ENCODE measurements at regions not wholly inside any gene's neighbourhood (a gene's known extent, or its start where the extent isn't known, plus 50 kb on each side); places are given as distances from the start of the nearest gene placed in this dataset.
"Not testable (repeated sequence)": the region's sequence is repeated elsewhere in the genome, so short reads cannot be mapped to it uniquely, and the experiment has no call there.

DNA sequence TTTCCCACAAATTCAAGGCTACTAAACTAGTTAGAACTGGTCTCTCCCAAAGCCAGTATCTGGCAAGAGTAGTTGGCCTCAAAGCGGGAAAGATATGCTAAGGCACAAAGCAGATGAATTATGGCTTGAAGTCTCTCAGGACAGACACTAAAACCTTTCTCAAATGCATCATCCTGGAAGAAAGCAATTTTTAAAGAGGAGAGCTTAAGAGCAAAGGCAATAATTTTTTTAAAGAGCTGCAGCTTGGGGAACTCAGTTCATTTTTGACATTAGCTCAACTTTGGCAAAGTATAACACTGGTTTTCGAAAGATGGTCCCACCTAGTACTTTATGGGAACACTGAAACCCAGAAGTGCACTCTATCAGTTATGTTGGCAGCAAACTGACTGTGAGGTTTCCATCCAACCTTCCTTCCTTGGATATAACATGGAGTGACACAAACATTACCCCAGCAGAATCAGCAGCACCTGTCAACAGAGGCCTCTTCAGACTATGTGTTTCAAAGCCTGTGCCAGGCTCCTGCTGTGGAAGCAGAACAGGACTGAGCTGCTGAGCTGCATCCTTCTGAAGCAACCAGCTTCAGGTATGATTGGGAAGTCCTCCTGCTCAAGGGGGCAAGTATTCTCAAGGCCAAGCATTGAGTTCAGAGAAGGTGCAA is 852.3 kb upstream of the HS3ST5 start:
- no peak overlapping the region for H2BK5ac ChIP-seq (ENCODE audit: low read depth, low read length, poor library complexity)
- WGBS (ENCODE audit: extremely low coverage, insufficient coverage, insufficient read length), result no CpG with 5 or more reads among the region's 2 CpGs
- H3K9ac ChIP-seq (ENCODE audit: low read length), result no peak overlapping the region
- H2AK5ac ChIP-seq (ENCODE audit: low read length), result no peak overlapping the region
- no peaks in the 10 kb centered on the region for H3K79me1 ChIP-seq (ENCODE audit: low read length)
- H4K91ac ChIP-seq (ENCODE audit: low read depth, low read length), result no peak overlapping the region
- H4K12ac ChIP-seq (ENCODE audit: low read depth, low read length), result no peak overlapping the region
- H3K4me2 ChIP-seq (ENCODE audit: low read length), result no peak overlapping the region
- H2AFZ ChIP-seq (ENCODE audit: insufficient read depth, low read length, poor library complexity), result no peak overlapping the region
- H3K18ac ChIP-seq (ENCODE audit: low read length), result no peak overlapping the region
- H3K9me3 ChIP-seq (ENCODE audit: insufficient read depth, low read depth, low read length), result peaks cover 5% of the 10 kb centered on the region
- no peak overlapping the region for H3K27ac ChIP-seq (ENCODE audit: low read depth, low read length)
- no peak overlapping the region for H3K23ac ChIP-seq (ENCODE audit: low read length)
- no peak overlapping the region for H3K4me3 ChIP-seq (ENCODE audit: low read depth, low read length)
- DNase-seq, result no peak
- no peak overlapping the region for H2BK120ac ChIP-seq (ENCODE audit: insufficient read depth, low read length, poor library complexity)
- no peak overlapping the region for H3K14ac ChIP-seq (ENCODE audit: low read length)
- no peak overlapping the region for H3K4ac ChIP-seq (ENCODE audit: low read depth, low read length)
- H3K79me2 ChIP-seq (ENCODE audit: control insufficient read depth, insufficient read depth, low read length, poor library complexity), result no peaks in the 10 kb centered on the region
- H3K36me3 ChIP-seq (ENCODE audit: control insufficient read depth in 1 of 2, insufficient read depth in 2 of 2, low read length in 2 of 2), result no peaks in the 10 kb centered on the region
- no peaks in the 10 kb centered on the region for H3K4me1 ChIP-seq (ENCODE audit: control insufficient read depth in 1 of 2, insufficient read depth in 2 of 2, low read length in 2 of 2)
- H4K8ac ChIP-seq (ENCODE audit: low read depth, low read length), result no peak overlapping the region
- no peaks in the 10 kb centered on the region for H3K27me3 ChIP-seq (ENCODE audit: insufficient read depth, low read length)
- H2BK12ac ChIP-seq (ENCODE audit: low read length), result no peak overlapping the region

GRCh38 chr6:115191989-115192388 is 849.2 kb upstream of the HS3ST5 start:
- Histone ChIP-seq H2BK120ac (ENCODE audit: insufficient read depth, low read length, poor library complexity) (no peak overlapping the region), H3K14ac (ENCODE audit: low read length) (no peak overlapping the region), H2BK5ac (ENCODE audit: low read depth, low read length, poor library complexity) (no peak overlapping the region), H2AK5ac (ENCODE audit: low read length) (no peak overlapping the region), H2AFZ (ENCODE audit: insufficient read depth, low read length, poor library complexity) (no peak overlapping the region), H4K8ac (ENCODE audit: low read depth, low read length) (no peak overlapping the region), H3K4ac (ENCODE audit: low read depth, low read length) (no peak overlapping the region), H3K9ac (ENCODE audit: low read length) (no peak overlapping the region), H3K9me3 (ENCODE audit: insufficient read depth, low read depth, low read length) (no peaks in the 10 kb centered on the region), H3K79me2 (ENCODE audit: control insufficient read depth, insufficient read depth, low read length, poor library complexity) (no peaks in the 10 kb centered on the region), H3K27ac (ENCODE audit: low read depth, low read length) (no peak overlapping the region), H2BK12ac (ENCODE audit: low read length) (no peak overlapping the region), H3K79me1 (ENCODE audit: low read length) (no peaks in the 10 kb centered on the region), H4K12ac (ENCODE audit: low read depth, low read length) (no peak overlapping the region), H3K23ac (ENCODE audit: low read length) (no peak overlapping the region), H3K4me1 (ENCODE audit: control insufficient read depth in 1 of 2, insufficient read depth in 2 of 2, low read length in 2 of 2) (no peaks in the 10 kb centered on the region), H3K4me3 (ENCODE audit: low read depth, low read length) (no peak overlapping the region), H3K36me3 (ENCODE audit: control insufficient read depth in 1 of 2, insufficient read depth in 2 of 2, low read length in 2 of 2) (no peaks in the 10 kb centered on the region), H3K18ac (ENCODE audit: low read length) (no peak overlapping the region), H3K27me3 (ENCODE audit: insufficient read depth, low read length) (no peaks in the 10 kb centered on the region), H3K4me2 (ENCODE audit: low read length) (no peak overlapping the region), H4K91ac (ENCODE audit: low read depth, low read length) (no peak overlapping the region)
- no CpG with 5 or more reads among the region's 1 CpG for WGBS (ENCODE audit: extremely low coverage, insufficient coverage, insufficient read length)
- DNase-seq, result no peak

DNA sequence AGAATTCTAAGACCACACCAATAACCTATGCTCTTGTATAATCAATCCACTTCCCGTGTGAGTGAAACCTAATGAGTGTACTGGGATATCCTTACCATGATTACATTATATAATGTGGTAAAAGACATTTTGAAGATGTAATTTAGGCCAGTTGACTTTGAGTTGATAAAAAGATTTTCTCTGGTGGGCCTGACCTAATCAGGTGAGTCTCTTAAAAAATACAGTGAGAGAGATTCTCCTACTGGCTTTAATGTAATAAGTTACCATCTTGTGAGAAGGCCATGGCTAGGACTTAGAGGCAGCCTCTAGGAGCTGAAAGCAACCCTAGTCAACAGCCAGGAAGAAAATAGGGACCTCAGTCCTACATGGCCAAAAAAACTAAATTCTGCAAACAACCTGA is 847.7 kb upstream of the HS3ST5 start:
- no peaks in the 10 kb centered on the region for H3K36me3 ChIP-seq (ENCODE audit: control insufficient read depth in 1 of 2, insufficient read depth in 2 of 2, low read length in 2 of 2)
- H3K9me3 ChIP-seq (ENCODE audit: insufficient read depth, low read depth, low read length), result no peaks in the 10 kb centered on the region
- H4K91ac ChIP-seq (ENCODE audit: low read depth, low read length), result no peak overlapping the region
- no peaks in the 10 kb centered on the region for H3K27me3 ChIP-seq (ENCODE audit: insufficient read depth, low read length)
- H3K4me3 ChIP-seq (ENCODE audit: low read depth, low read length), result no peak overlapping the region
- no peak overlapping the region for H4K12ac ChIP-seq (ENCODE audit: low read depth, low read length)
- H2BK120ac ChIP-seq (ENCODE audit: insufficient read depth, low read length, poor library complexity), result no peak overlapping the region
- no peaks in the 10 kb centered on the region for H3K4me1 ChIP-seq (ENCODE audit: control insufficient read depth in 1 of 2, insufficient read depth in 2 of 2, low read length in 2 of 2)
- no peak overlapping the region for H3K27ac ChIP-seq (ENCODE audit: low read depth, low read length)
- H3K4me2 ChIP-seq (ENCODE audit: low read length), result no peak overlapping the region
- no CpG with 5 or more reads among the region's 1 CpG for WGBS (ENCODE audit: extremely low coverage, insufficient coverage, insufficient read length)
- no peak overlapping the region for H2BK12ac ChIP-seq (ENCODE audit: low read length)
- H2AFZ ChIP-seq (ENCODE audit: insufficient read depth, low read length, poor library complexity), result no peak overlapping the region
- H3K18ac ChIP-seq (ENCODE audit: low read length), result no peak overlapping the region
- H2AK5ac ChIP-seq (ENCODE audit: low read length), result no peak overlapping the region
- no peak overlapping the region for H3K9ac ChIP-seq (ENCODE audit: low read length)
- H3K23ac ChIP-seq (ENCODE audit: low read length), result no peak overlapping the region
- H3K4ac ChIP-seq (ENCODE audit: low read depth, low read length), result no peak overlapping the region
- DNase-seq, result no peak
- H2BK5ac ChIP-seq (ENCODE audit: low read depth, low read length, poor library complexity), result no peak overlapping the region
- no peak overlapping the region for H4K8ac ChIP-seq (ENCODE audit: low read depth, low read length)
- no peak overlapping the region for H3K14ac ChIP-seq (ENCODE audit: low read length)
- H3K79me2 ChIP-seq (ENCODE audit: control insufficient read depth, insufficient read depth, low read length, poor library complexity), result no peaks in the 10 kb centered on the region
- H3K79me1 ChIP-seq (ENCODE audit: low read length), result no peaks in the 10 kb centered on the region

DNA sequence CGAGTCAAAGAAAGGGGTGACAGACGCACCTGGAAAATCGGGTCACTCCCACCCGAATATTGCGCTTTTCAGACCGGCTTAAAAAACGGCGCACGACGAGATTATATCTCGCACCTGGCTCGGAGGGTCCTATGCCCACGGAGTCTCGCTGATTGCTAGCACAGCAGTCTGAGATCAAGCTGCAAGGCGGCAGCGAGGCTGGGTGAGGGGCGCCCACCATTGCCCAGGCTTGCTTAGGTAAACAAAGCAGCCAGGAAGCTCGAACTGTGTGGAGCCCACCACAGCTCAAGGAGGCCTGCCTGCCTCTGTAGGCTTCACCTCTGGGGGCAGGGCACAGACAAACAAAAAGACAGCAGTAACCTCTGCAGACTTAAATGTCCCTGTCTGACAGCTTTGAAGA is 832.6 kb upstream of the HS3ST5 start:
- not testable (repeated sequence) for H3K36me3 ChIP-seq (ENCODE audit: control insufficient read depth in 1 of 2, insufficient read depth in 2 of 2, low read length in 2 of 2); H3K27me3 ChIP-seq (ENCODE audit: insufficient read depth, low read length); H3K14ac ChIP-seq (ENCODE audit: low read length); H2AFZ ChIP-seq (ENCODE audit: insufficient read depth, low read length, poor library complexity); H3K4me2 ChIP-seq (ENCODE audit: low read length); H2AK5ac ChIP-seq (ENCODE audit: low read length); H4K91ac ChIP-seq (ENCODE audit: low read depth, low read length); H3K4me3 ChIP-seq (ENCODE audit: low read depth, low read length); H3K4ac ChIP-seq (ENCODE audit: low read depth, low read length); H3K79me1 ChIP-seq (ENCODE audit: low read length); DNase-seq; H2BK12ac ChIP-seq (ENCODE audit: low read length); H3K9ac ChIP-seq (ENCODE audit: low read length); H3K23ac ChIP-seq (ENCODE audit: low read length); H2BK120ac ChIP-seq (ENCODE audit: insufficient read depth, low read length, poor library complexity); H3K18ac ChIP-seq (ENCODE audit: low read length); H4K12ac ChIP-seq (ENCODE audit: low read depth, low read length); H4K8ac ChIP-seq (ENCODE audit: low read depth, low read length); H3K27ac ChIP-seq (ENCODE audit: low read depth, low read length); H2BK5ac ChIP-seq (ENCODE audit: low read depth, low read length, poor library complexity); H3K79me2 ChIP-seq (ENCODE audit: control insufficient read depth, insufficient read depth, low read length, poor library complexity); H3K9me3 ChIP-seq (ENCODE audit: insufficient read depth, low read depth, low read length); H3K4me1 ChIP-seq (ENCODE audit: control insufficient read depth in 1 of 2, insufficient read depth in 2 of 2, low read length in 2 of 2)
- no CpG with 5 or more reads among the region's 18 CpGs for WGBS (ENCODE audit: extremely low coverage, insufficient coverage, insufficient read length)
